ENCODE measurements at regions not wholly inside any gene's neighbourhood (a gene's known extent, or its start where the extent isn't known, plus 50 kb on each side); places are given as distances from the start of the nearest gene placed in this dataset.
A peak's percentile ranks its signal among the peaks of the same experiment; 100 is the strongest.

- peaks cover 8% of the 10 kb centered on the region for H3K27me3 ChIP-seq (ENCODE audit: control insufficient read depth, insufficient read depth, low read length)
- ATAC-seq (ENCODE audit: low read depth in 2 of 2) (no peak), DNase-seq (no peak)
- H3K4me1 Mint-ChIP-seq: peaks cover 0 to 2% (median 0%) of the 10 kb centered on the region in 4 donors
- H3K27me3 Mint-ChIP-seq: peaks cover 22% of the 10 kb centered on the region
- H3K36me3 Mint-ChIP-seq: no peaks in the 10 kb centered on the region
- no peaks in the 10 kb centered on the region for H3K9me3 Mint-ChIP-seq
- no peak overlapping the region for H3K4me3 ChIP-seq (ENCODE audit: low read depth, low read length)
- H3K27ac Mint-ChIP-seq: peak overlapping the region in 1 of 3 donors; percentile 11
- H3K36me3 ChIP-seq (ENCODE audit: control insufficient read depth, insufficient read depth, low read length): no peaks in the 10 kb centered on the region
- H3K4me1 ChIP-seq (ENCODE audit: control insufficient read depth, insufficient read depth, low read length, poor library complexity, severe bottlenecking): no peaks in the 10 kb centered on the region
- H3K4me3 Mint-ChIP-seq: no peak overlapping the region
- no peaks in the 10 kb centered on the region for H3K9me3 ChIP-seq (ENCODE audit: control insufficient read depth in 2 of 2, low read length in 2 of 2)
- H3K27ac ChIP-seq (ENCODE audit: insufficient read depth, low read length, poor library complexity, severe bottlenecking): no peak overlapping the region
Measured at GRCh38 chr3:43966530-43966929, 275.2 kb upstream of the TOPAZ1 start.

- H3K36me3 Mint-ChIP-seq: no peaks in the 10 kb centered on the region
- H3K4me3 Mint-ChIP-seq: no peak overlapping the region
- Histone ChIP-seq H3K9me3 (ENCODE audit: control insufficient read depth in 2 of 2, low read length in 2 of 2) (no peaks in the 10 kb centered on the region), H3K4me1 (ENCODE audit: control insufficient read depth, insufficient read depth, low read length, poor library complexity, severe bottlenecking) (no peaks in the 10 kb centered on the region), H3K27ac (ENCODE audit: insufficient read depth, low read length, poor library complexity, severe bottlenecking) (no peak overlapping the region), H3K36me3 (ENCODE audit: control insufficient read depth, insufficient read depth, low read length) (no peaks in the 10 kb centered on the region), H3K27me3 (ENCODE audit: control insufficient read depth, insufficient read depth, low read length) (peaks cover 8% of the 10 kb centered on the region), H3K4me3 (ENCODE audit: low read depth, low read length) (no peak overlapping the region)
- H3K9me3 Mint-ChIP-seq: peaks cover 0 to 2% (median 0%) of the 10 kb centered on the region in 7 donors
- H3K27ac Mint-ChIP-seq: no peak overlapping the region
- DNase-seq (no peak), ATAC-seq (ENCODE audit: low read depth in 2 of 2) (no peak)
- H3K27me3 Mint-ChIP-seq: peaks cover 28% of the 10 kb centered on the region
- H3K4me1 Mint-ChIP-seq: peaks cover 0 to 2% (median 0%) of the 10 kb centered on the region in 4 donors
Measured at GRCh38 chr3:43968465-43968864, 273.2 kb upstream of the TOPAZ1 start.

GRCh38 chr3:43969944-43970343 lies 271.7 kb upstream of the TOPAZ1 start:
- H3K27me3 Mint-ChIP-seq: peaks cover 32% of the 10 kb centered on the region
- Histone ChIP-seq H3K27me3 (ENCODE audit: control insufficient read depth, insufficient read depth, low read length) (peaks cover 8% of the 10 kb centered on the region), H3K36me3 (ENCODE audit: control insufficient read depth, insufficient read depth, low read length) (no peaks in the 10 kb centered on the region), H3K27ac (ENCODE audit: insufficient read depth, low read length, poor library complexity, severe bottlenecking) (no peak overlapping the region), H3K9me3 (ENCODE audit: control insufficient read depth in 2 of 2, low read length in 2 of 2) (no peaks in the 10 kb centered on the region), H3K4me1 (ENCODE audit: control insufficient read depth, insufficient read depth, low read length, poor library complexity, severe bottlenecking) (no peaks in the 10 kb centered on the region), H3K4me3 (ENCODE audit: low read depth, low read length) (no peak overlapping the region)
- peaks cover 0 to 2% (median 0%) of the 10 kb centered on the region in 4 donors for H3K4me1 Mint-ChIP-seq
- DNase-seq (no peak), ATAC-seq (ENCODE audit: low read depth in 2 of 2) (no peak)
- H3K36me3 Mint-ChIP-seq: no peaks in the 10 kb centered on the region
- no peak overlapping the region for H3K27ac Mint-ChIP-seq
- peaks cover 0 to 2% (median 0%) of the 10 kb centered on the region in 7 donors for H3K9me3 Mint-ChIP-seq
- no peak overlapping the region for H3K4me3 Mint-ChIP-seq

- Mint-ChIP-seq H3K9me3 (peaks cover 0 to 2% (median 0%) of the 10 kb centered on the region in 7 donors), H3K27ac (no peak overlapping the region), H3K4me1 (peaks cover 0 to 2% (median 0%) of the 10 kb centered on the region in 4 donors), H3K36me3 (no peaks in the 10 kb centered on the region), H3K27me3 (peaks cover 32% of the 10 kb centered on the region), H3K4me3 (no peak overlapping the region)
- Histone ChIP-seq H3K4me3 (ENCODE audit: low read depth, low read length) (no peak overlapping the region), H3K36me3 (ENCODE audit: control insufficient read depth, insufficient read depth, low read length) (no peaks in the 10 kb centered on the region), H3K4me1 (ENCODE audit: control insufficient read depth, insufficient read depth, low read length, poor library complexity, severe bottlenecking) (no peaks in the 10 kb centered on the region), H3K27me3 (ENCODE audit: control insufficient read depth, insufficient read depth, low read length) (peaks cover 8% of the 10 kb centered on the region), H3K27ac (ENCODE audit: insufficient read depth, low read length, poor library complexity, severe bottlenecking) (no peak overlapping the region), H3K9me3 (ENCODE audit: control insufficient read depth in 2 of 2, low read length in 2 of 2) (no peaks in the 10 kb centered on the region)
- ATAC-seq (ENCODE audit: low read depth in 2 of 2): no peak
- no peak for DNase-seq
Measured at GRCh38 chr3:43970351-43970750, 271.3 kb upstream of the TOPAZ1 start.

GRCh38 chr3:43970920-43971319 lies 270.8 kb upstream of the TOPAZ1 start:
- ATAC-seq (ENCODE audit: low read depth in 2 of 2) (no peak), DNase-seq (no peak)
- Histone ChIP-seq H3K36me3 (ENCODE audit: control insufficient read depth, insufficient read depth, low read length) (no peaks in the 10 kb centered on the region), H3K27ac (ENCODE audit: insufficient read depth, low read length, poor library complexity, severe bottlenecking) (no peak overlapping the region), H3K4me3 (ENCODE audit: low read depth, low read length) (no peak overlapping the region), H3K27me3 (ENCODE audit: control insufficient read depth, insufficient read depth, low read length) (peaks cover 8% of the 10 kb centered on the region), H3K9me3 (ENCODE audit: control insufficient read depth in 2 of 2, low read length in 2 of 2) (no peaks in the 10 kb centered on the region), H3K4me1 (ENCODE audit: control insufficient read depth, insufficient read depth, low read length, poor library complexity, severe bottlenecking) (no peaks in the 10 kb centered on the region)
- H3K4me3 Mint-ChIP-seq: no peak overlapping the region
- H3K36me3 Mint-ChIP-seq: no peaks in the 10 kb centered on the region
- H3K27me3 Mint-ChIP-seq: peaks cover 27% of the 10 kb centered on the region
- H3K27ac Mint-ChIP-seq: no peak overlapping the region
- peaks cover 0 to 2% (median 0%) of the 10 kb centered on the region in 7 donors for H3K9me3 Mint-ChIP-seq
- H3K4me1 Mint-ChIP-seq: peaks cover 0 to 1% (median 0%) of the 10 kb centered on the region in 4 donors

- Mint-ChIP-seq H3K27ac (no peak overlapping the region), H3K4me1 (no peaks in the 10 kb centered on the region), H3K4me3 (no peak overlapping the region), H3K27me3 (peaks cover 26% of the 10 kb centered on the region), H3K9me3 (peaks cover 0 to 2% (median 0%) of the 10 kb centered on the region in 7 donors), H3K36me3 (no peaks in the 10 kb centered on the region)
- H3K4me3 ChIP-seq (ENCODE audit: low read depth, low read length): no peak overlapping the region
- no peaks in the 10 kb centered on the region for H3K4me1 ChIP-seq (ENCODE audit: control insufficient read depth, insufficient read depth, low read length, poor library complexity, severe bottlenecking)
- H3K36me3 ChIP-seq (ENCODE audit: control insufficient read depth, insufficient read depth, low read length): no peaks in the 10 kb centered on the region
- DNase-seq: no peak
- no peaks in the 10 kb centered on the region for H3K9me3 ChIP-seq (ENCODE audit: control insufficient read depth in 2 of 2, low read length in 2 of 2)
- H3K27ac ChIP-seq (ENCODE audit: insufficient read depth, low read length, poor library complexity, severe bottlenecking): no peak overlapping the region
- H3K27me3 ChIP-seq (ENCODE audit: control insufficient read depth, insufficient read depth, low read length): peaks cover 10% of the 10 kb centered on the region
- ATAC-seq (ENCODE audit: low read depth in 2 of 2): no peak
Measured at GRCh38 chr3:43971486-43971885, 270.2 kb upstream of the TOPAZ1 start.

GRCh38 chr3:43978708-43979107 lies 263.0 kb upstream of the TOPAZ1 start:
- peaks cover 0 to 4% (median 0%) of the 10 kb centered on the region in 7 donors for H3K9me3 Mint-ChIP-seq
- H3K9me3 ChIP-seq (ENCODE audit: control insufficient read depth in 2 of 2, low read length in 2 of 2): no peaks in the 10 kb centered on the region
- no peak overlapping the region for H3K4me3 ChIP-seq (ENCODE audit: low read depth, low read length)
- no peak overlapping the region for H3K27ac ChIP-seq (ENCODE audit: insufficient read depth, low read length, poor library complexity, severe bottlenecking)
- no peak for DNase-seq
- no peaks in the 10 kb centered on the region for H3K4me1 ChIP-seq (ENCODE audit: control insufficient read depth, insufficient read depth, low read length, poor library complexity, severe bottlenecking)
- no peak overlapping the region for H3K27ac Mint-ChIP-seq
- peaks cover 20% of the 10 kb centered on the region for H3K27me3 Mint-ChIP-seq
- no peaks in the 10 kb centered on the region for H3K36me3 Mint-ChIP-seq
- H3K4me3 Mint-ChIP-seq: no peak overlapping the region
- H3K36me3 ChIP-seq (ENCODE audit: control insufficient read depth, insufficient read depth, low read length): no peaks in the 10 kb centered on the region
- no peak for ATAC-seq (ENCODE audit: low read depth in 2 of 2)
- H3K27me3 ChIP-seq (ENCODE audit: control insufficient read depth, insufficient read depth, low read length): peaks cover 13% of the 10 kb centered on the region
- no peaks in the 10 kb centered on the region for H3K4me1 Mint-ChIP-seq

GRCh38 chr3:43979645-43980044 lies 262.0 kb upstream of the TOPAZ1 start:
- Mint-ChIP-seq H3K27me3 (peaks cover 23% of the 10 kb centered on the region), H3K9me3 (peaks cover 0 to 7% (median 0%) of the 10 kb centered on the region in 7 donors), H3K36me3 (no peaks in the 10 kb centered on the region), H3K27ac (no peak overlapping the region), H3K4me1 (no peaks in the 10 kb centered on the region), H3K4me3 (no peak overlapping the region)
- Histone ChIP-seq H3K4me1 (ENCODE audit: control insufficient read depth, insufficient read depth, low read length, poor library complexity, severe bottlenecking) (no peaks in the 10 kb centered on the region), H3K27me3 (ENCODE audit: control insufficient read depth, insufficient read depth, low read length) (peaks cover 13% of the 10 kb centered on the region), H3K9me3 (ENCODE audit: control insufficient read depth in 2 of 2, low read length in 2 of 2) (no peaks in the 10 kb centered on the region), H3K36me3 (ENCODE audit: control insufficient read depth, insufficient read depth, low read length) (no peaks in the 10 kb centered on the region), H3K27ac (ENCODE audit: insufficient read depth, low read length, poor library complexity, severe bottlenecking) (no peak overlapping the region), H3K4me3 (ENCODE audit: low read depth, low read length) (no peak overlapping the region)
- DNase-seq (no peak), ATAC-seq (ENCODE audit: low read depth in 2 of 2) (no peak)

All from CD4-positive, CD25-positive, alpha-beta regulatory T cell (primary cell).